Ishikawa (cell line): ENCODE measurements at regions not wholly inside any gene's neighbourhood (a gene's known extent, or its start where the extent isn't known, plus 50 kb on each side); places are given as distances from the start of the nearest gene placed in this dataset.

Experiments
- CEBPB ChIP-seq: IDR thresholded peaks from 2 replicates; pipeline ENCODE4 v1.6.1; 2012
- CREB1 ChIP-seq: IDR thresholded peaks from 2 replicates; pipeline ENCODE4 v1.6.1; 2012; ENCODE audit warnings: low read depth
- EGR1 ChIP-seq: IDR thresholded peaks from 2 replicates; pipeline ENCODE4 v1.6.1; 2012
- EP300 ChIP-seq: IDR thresholded peaks from 2 replicates; pipeline ENCODE4 v1.6.1; 2012; ENCODE audit warnings: borderline replicate concordance
- FOXM1 ChIP-seq: IDR thresholded peaks from 2 replicates; pipeline ENCODE4 v1.6.1; 2012; ENCODE audit warnings: low read depth, borderline replicate concordance
- NFIC ChIP-seq: IDR thresholded peaks from 2 replicates; pipeline ENCODE4 v1.6.1; 2012
- RAD21 ChIP-seq: IDR thresholded peaks from 2 replicates; pipeline ENCODE4 v1.6.1; 2012; ENCODE audit warnings: low read depth
- TAF1 ChIP-seq: IDR thresholded peaks from 2 replicates; pipeline ENCODE4 v1.6.1; 2012; ENCODE audit warnings: low read depth, mild to moderate bottlenecking
- TCF12 ChIP-seq: IDR thresholded peaks from 2 replicates; pipeline ENCODE4 v1.6.1; 2012; ENCODE audit warnings: low read depth
- TEAD4 ChIP-seq: IDR thresholded peaks from 2 replicates; pipeline ENCODE4 v1.6.1; 2012
- YY1 ChIP-seq: IDR thresholded peaks from 2 replicates; pipeline ENCODE4 v1.6.1; 2012; ENCODE audit warnings: low read depth
- ZBTB7A ChIP-seq: IDR thresholded peaks from 2 replicates; pipeline ENCODE4 v1.6.1; 2012; ENCODE audit warnings: low read depth
- TF ChIP-seq, protein P1 (sequence below): IDR thresholded peaks from 2 replicates; pipeline ENCODE4 v1.6.1; 2012; ENCODE audit warnings: low read depth, mild to moderate bottlenecking
- TF ChIP-seq, protein P2 (sequence below): IDR thresholded peaks from 2 replicates; pipeline ENCODE4 v1.6.1; 2012
- TF ChIP-seq, protein P3 (sequence below): IDR thresholded peaks from 2 replicates; pipeline ENCODE4 v1.6.1; 2012

DNA sequence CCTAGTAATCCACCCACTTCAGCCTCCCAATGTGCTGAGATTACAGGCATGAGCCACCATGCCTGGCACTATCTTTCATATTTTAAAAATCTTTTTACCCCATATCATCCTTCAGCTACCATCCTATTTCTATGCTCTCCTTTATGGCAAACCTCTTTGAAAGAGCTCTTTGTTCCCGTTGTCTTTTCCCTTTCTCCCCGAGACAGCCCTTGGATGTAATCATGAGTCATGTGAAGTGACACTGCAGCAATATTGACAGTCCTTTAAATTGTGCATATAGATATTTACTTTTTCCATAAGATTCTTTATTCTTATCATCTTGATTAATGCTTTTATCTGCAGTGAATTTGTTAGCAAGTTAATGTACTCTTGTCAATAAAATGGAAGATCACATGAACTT is 286.6 kb downstream of the ANKRD7 start:
- TF ChIP-seq NFIC = no peak
- TF ChIP-seq FOXM1 = no peak
- TF ChIP-seq YY1 = no peak
- no peak for TF ChIP-seq EGR1
- no peak for TF ChIP-seq TCF12
- TF ChIP-seq CEBPB = no peak
- TF ChIP-seq, protein P1, sequence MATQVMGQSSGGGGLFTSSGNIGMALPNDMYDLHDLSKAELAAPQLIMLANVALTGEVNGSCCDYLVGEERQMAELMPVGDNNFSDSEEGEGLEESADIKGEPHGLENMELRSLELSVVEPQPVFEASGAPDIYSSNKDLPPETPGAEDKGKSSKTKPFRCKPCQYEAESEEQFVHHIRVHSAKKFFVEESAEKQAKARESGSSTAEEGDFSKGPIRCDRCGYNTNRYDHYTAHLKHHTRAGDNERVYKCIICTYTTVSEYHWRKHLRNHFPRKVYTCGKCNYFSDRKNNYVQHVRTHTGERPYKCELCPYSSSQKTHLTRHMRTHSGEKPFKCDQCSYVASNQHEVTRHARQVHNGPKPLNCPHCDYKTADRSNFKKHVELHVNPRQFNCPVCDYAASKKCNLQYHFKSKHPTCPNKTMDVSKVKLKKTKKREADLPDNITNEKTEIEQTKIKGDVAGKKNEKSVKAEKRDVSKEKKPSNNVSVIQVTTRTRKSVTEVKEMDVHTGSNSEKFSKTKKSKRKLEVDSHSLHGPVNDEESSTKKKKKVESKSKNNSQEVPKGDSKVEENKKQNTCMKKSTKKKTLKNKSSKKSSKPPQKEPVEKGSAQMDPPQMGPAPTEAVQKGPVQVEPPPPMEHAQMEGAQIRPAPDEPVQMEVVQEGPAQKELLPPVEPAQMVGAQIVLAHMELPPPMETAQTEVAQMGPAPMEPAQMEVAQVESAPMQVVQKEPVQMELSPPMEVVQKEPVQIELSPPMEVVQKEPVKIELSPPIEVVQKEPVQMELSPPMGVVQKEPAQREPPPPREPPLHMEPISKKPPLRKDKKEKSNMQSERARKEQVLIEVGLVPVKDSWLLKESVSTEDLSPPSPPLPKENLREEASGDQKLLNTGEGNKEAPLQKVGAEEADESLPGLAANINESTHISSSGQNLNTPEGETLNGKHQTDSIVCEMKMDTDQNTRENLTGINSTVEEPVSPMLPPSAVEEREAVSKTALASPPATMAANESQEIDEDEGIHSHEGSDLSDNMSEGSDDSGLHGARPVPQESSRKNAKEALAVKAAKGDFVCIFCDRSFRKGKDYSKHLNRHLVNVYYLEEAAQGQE = no peak
- no peak for TF ChIP-seq ZBTB7A
- no peak for TF ChIP-seq TAF1
- no peak for TF ChIP-seq CREB1
- no peak for TF ChIP-seq EP300
- TF ChIP-seq, protein P2, sequence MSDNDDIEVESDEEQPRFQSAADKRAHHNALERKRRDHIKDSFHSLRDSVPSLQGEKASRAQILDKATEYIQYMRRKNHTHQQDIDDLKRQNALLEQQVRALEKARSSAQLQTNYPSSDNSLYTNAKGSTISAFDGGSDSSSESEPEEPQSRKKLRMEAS = no peak
- no peak for TF ChIP-seq RAD21
- TF ChIP-seq TEAD4 = no peak

GRCh38 chr7:118517275-118517674 is 292.8 kb downstream of the ANKRD7 start:
- TF ChIP-seq FOXM1 = no peak
- TF ChIP-seq, protein P2 = no peak
- no peak for TF ChIP-seq EP300
- no peak for TF ChIP-seq CEBPB
- no peak for TF ChIP-seq CREB1

- TF ChIP-seq, protein P2 = no peak
- TF ChIP-seq NFIC = no peak
- TF ChIP-seq EP300 = no peak
- TF ChIP-seq ZBTB7A = no peak
- no peak for TF ChIP-seq CEBPB
- TF ChIP-seq TCF12 = no peak
- TF ChIP-seq, protein P3, sequence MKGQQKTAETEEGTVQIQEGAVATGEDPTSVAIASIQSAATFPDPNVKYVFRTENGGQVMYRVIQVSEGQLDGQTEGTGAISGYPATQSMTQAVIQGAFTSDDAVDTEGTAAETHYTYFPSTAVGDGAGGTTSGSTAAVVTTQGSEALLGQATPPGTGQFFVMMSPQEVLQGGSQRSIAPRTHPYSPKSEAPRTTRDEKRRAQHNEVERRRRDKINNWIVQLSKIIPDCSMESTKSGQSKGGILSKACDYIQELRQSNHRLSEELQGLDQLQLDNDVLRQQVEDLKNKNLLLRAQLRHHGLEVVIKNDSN = no peak
- TF ChIP-seq TAF1 = no peak
- TF ChIP-seq CREB1 = no peak
- TF ChIP-seq, protein P1 = no peak
- TF ChIP-seq TEAD4 = no peak
- no peak for TF ChIP-seq EGR1
- TF ChIP-seq YY1 = no peak
- no peak for TF ChIP-seq FOXM1
- no peak for TF ChIP-seq RAD21
Observed at GRCh38 chr7:118525020-118525419, 300.5 kb downstream of the ANKRD7 start.

DNA sequence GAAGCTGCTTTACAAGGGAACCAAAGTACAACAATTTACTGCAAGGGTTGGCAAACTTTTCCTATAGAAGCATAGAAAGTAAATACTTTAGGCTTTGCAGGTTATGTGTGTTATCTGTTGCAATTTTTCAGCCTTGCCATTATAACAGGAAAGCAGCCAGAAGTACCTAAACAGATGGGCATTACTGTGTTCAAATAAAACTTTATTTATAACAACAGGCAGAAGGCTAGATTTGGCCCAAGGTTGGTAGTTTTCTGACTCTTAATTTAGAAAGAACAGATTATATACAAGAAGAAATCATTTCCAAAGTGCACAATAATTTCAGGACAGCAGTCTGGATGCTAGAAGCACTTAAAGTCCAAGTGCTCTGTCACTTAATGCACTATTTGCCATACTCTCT is 307.1 kb downstream of the ANKRD7 start:
- TF ChIP-seq EP300 (no peak), ZBTB7A (no peak)

DNA sequence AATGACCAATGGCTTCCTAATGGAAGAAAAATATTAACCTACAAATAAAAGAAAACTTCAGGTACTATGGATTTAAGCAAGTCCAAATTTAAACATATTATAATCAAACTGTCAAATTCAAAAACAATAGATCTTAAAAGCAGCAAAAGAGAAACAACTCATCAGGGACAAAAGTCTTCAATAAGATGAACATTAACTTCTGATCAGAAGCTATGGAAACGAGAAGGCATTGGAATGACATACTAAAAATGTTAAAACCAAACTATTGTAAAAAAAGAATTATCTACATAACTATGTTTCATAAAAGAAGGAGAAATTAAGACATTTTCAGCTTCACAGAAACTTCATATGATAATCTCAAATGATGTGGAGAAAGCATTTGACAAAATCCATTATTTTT is 334.7 kb downstream of the ANKRD7 start:
- TF ChIP-seq CREB1 = no peak

DNA sequence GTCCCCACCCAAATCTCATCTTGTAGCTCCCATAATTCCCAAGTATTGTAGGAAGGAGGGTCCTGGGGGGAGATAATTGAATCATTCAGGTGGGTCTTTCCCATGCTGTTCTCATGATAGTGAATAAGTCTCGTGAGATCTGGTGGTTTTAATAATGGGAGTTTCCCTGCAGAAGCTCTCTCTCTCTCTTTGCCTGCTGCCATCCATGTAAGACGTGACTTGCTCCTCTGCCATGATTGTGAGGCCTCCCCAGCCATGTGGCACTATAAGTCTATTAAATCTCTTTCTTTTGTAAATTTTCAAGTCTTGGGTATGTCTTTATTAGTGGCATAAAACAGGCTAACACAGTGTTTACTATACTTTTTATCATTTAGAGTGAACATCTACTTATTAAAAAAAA is 338.8 kb downstream of the ANKRD7 start:
- TF ChIP-seq, protein P3 = no peak
- TF ChIP-seq ZBTB7A = no peak
- TF ChIP-seq TEAD4 = no peak
- no peak for TF ChIP-seq EGR1
- no peak for TF ChIP-seq EP300
- TF ChIP-seq CEBPB = no peak
- no peak for TF ChIP-seq TCF12
- TF ChIP-seq, protein P1 = no peak
- TF ChIP-seq YY1 = no peak
- no peak for TF ChIP-seq CREB1
- no peak for TF ChIP-seq NFIC
- TF ChIP-seq RAD21 = no peak
- TF ChIP-seq, protein P2 = no peak
- TF ChIP-seq TAF1 = no peak
- TF ChIP-seq FOXM1 = no peak
